Hepatocyte (in vitro differentiated cells): ENCODE measurements at regions not wholly inside any gene's neighbourhood (a gene's known extent, or its start where the extent isn't known, plus 50 kb on each side); places are given as distances from the start of the nearest gene placed in this dataset.
"Not testable (repeated sequence)": the region's sequence is repeated elsewhere in the genome, so short reads cannot be mapped to it uniquely, and the experiment has no call there.

Source experiments
- DNase-seq: peaks from one replicate; pipeline ENCODE4 v3.0.0-alpha.2; 2016; ENCODE audit warnings: low spot score
- H2AFZ ChIP-seq: fragments of 200-600 bp; sonication (generic); 2 replicates; pipeline ENCODE4 v1.6.0; 2016; ENCODE audit warnings: antibody characterized with exemption, mild to moderate bottlenecking
- H3K27ac ChIP-seq: fragments of 200-600 bp; sonication (generic); 2 replicates; pipeline ENCODE4 v1.5.1; 2016; ENCODE audit warnings: mild to moderate bottlenecking
- H3K27me3 ChIP-seq: fragments of 200-600 bp; sonication (generic); 2 replicates; pipeline ENCODE4 v1.6.1; 2016
- H3K36me3 ChIP-seq: fragments of 200-600 bp; sonication (generic); replicated peaks from 2 replicates; pipeline ENCODE4 v1.5.1; 2016; ENCODE audit warnings: low read depth; ENCODE audit not compliant: insufficient read depth
- H3K4me1 ChIP-seq: fragments of 200-600 bp; sonication (generic); 2 replicates; pipeline ENCODE4 v1.5.1; 2016; ENCODE audit warnings: mild to moderate bottlenecking, moderate library complexity; ENCODE audit not compliant: insufficient read depth
- H3K4me2 ChIP-seq: fragments of 200-600 bp; sonication (generic); 2 replicates; pipeline ENCODE4 v1.6.0; 2016
- H3K4me3 ChIP-seq: fragments of 200-600 bp; sonication (generic); 2 replicates; pipeline ENCODE4 v1.5.1; 2016; ENCODE audit warnings: mild to moderate bottlenecking
- H3K79me2 ChIP-seq: fragments of 200-600 bp; sonication (generic); 2 replicates; pipeline ENCODE4 v1.6.0; 2017; ENCODE audit warnings: mild to moderate bottlenecking
- H3K9me2 ChIP-seq: fragments of 200-600 bp; sonication (generic); replicated peaks from 2 replicates; pipeline ENCODE4 v1.6.0; 2017; ENCODE audit warnings: mild to moderate bottlenecking; ENCODE audit not compliant: insufficient read depth
- H3K9me3 ChIP-seq: fragments of 200-600 bp; sonication (generic); 2 replicates; pipeline ENCODE4 v1.5.1; 2016; ENCODE audit warnings: low read depth, mild to moderate bottlenecking
- H4K20me1 ChIP-seq: fragments of 200-600 bp; sonication (generic); 2 replicates; pipeline ENCODE4 v1.6.0; 2016; ENCODE audit warnings: mild to moderate bottlenecking; ENCODE audit not compliant: insufficient read depth, poor library complexity, severe bottlenecking
- EZH2 ChIP-seq: fragments of 200-600 bp; sonication (generic); IDR thresholded peaks from 2 replicates; pipeline ENCODE4 v1.6.1; 2016; ENCODE audit warnings: antibody characterized with exemption, mild to moderate bottlenecking, borderline replicate concordance
- EZH2phosphoT487 ChIP-seq: fragments of 200-600 bp; sonication (generic); IDR thresholded peaks from one replicate; pipeline ENCODE4 v1.6.1; 2018; ENCODE audit warnings: antibody characterized with exemption, mild to moderate bottlenecking, low read depth, moderate library complexity; ENCODE audit not compliant: unreplicated experiment, severe bottlenecking
- WGBS: methylation state at CpG from one replicate; pipeline ENCODE4 v1.1.6; 2016; ENCODE audit warnings: low lambda C conversion rate; ENCODE audit errors: missing lambda C conversion rate; 5-methylcytosine and 5-hydroxymethylcytosine counted together
- TF ChIP-seq, protein P1 (sequence below): fragments of 200-600 bp; sonication (generic); IDR thresholded peaks from 2 replicates; pipeline ENCODE4 v1.5.1; 2016; ENCODE audit warnings: antibody characterized with exemption, mild to moderate bottlenecking; ENCODE audit not compliant: poor library complexity

DNA sequence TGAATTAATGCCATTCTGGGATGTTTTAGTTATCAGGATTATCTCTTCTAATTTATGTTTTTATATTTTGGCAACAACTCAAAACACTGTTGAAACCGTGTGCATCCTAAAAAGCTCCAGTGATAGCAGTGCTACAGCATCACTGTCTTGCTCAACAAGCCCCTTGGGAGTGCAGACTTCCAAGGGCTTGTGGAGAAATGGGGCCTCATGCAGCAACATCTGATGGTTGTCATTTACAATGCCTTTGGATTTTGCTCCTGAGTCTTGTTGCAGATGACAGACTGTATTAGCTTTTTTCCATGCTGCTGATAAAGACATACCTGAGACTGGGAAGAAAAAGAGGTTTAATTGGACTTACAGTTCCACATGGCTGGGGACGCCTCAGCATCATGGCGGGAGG, 515.4 kb downstream of the NEBL start:
- 90% methylated on average over 3 of the region's 3 CpGs for WGBS
- Histone ChIP-seq H4K20me1 (no peaks in the 10 kb centered on the region), H3K9me2 (no peaks in the 10 kb centered on the region), H2AFZ (no peak overlapping the region), H3K27me3 (no peaks in the 10 kb centered on the region), H3K9me3 (no peaks in the 10 kb centered on the region), H3K4me2 (no peak overlapping the region), H3K4me1 (no peaks in the 10 kb centered on the region), H3K36me3 (no peaks in the 10 kb centered on the region), H3K27ac (no peak overlapping the region), H3K79me2 (no peaks in the 10 kb centered on the region), H3K4me3 (no peak overlapping the region)
- TF ChIP-seq EZH2: no peak
- TF ChIP-seq, protein P1, sequence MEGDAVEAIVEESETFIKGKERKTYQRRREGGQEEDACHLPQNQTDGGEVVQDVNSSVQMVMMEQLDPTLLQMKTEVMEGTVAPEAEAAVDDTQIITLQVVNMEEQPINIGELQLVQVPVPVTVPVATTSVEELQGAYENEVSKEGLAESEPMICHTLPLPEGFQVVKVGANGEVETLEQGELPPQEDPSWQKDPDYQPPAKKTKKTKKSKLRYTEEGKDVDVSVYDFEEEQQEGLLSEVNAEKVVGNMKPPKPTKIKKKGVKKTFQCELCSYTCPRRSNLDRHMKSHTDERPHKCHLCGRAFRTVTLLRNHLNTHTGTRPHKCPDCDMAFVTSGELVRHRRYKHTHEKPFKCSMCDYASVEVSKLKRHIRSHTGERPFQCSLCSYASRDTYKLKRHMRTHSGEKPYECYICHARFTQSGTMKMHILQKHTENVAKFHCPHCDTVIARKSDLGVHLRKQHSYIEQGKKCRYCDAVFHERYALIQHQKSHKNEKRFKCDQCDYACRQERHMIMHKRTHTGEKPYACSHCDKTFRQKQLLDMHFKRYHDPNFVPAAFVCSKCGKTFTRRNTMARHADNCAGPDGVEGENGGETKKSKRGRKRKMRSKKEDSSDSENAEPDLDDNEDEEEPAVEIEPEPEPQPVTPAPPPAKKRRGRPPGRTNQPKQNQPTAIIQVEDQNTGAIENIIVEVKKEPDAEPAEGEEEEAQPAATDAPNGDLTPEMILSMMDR: no peak
- no peak for TF ChIP-seq EZH2phosphoT487
- no peak for DNase-seq

DNA sequence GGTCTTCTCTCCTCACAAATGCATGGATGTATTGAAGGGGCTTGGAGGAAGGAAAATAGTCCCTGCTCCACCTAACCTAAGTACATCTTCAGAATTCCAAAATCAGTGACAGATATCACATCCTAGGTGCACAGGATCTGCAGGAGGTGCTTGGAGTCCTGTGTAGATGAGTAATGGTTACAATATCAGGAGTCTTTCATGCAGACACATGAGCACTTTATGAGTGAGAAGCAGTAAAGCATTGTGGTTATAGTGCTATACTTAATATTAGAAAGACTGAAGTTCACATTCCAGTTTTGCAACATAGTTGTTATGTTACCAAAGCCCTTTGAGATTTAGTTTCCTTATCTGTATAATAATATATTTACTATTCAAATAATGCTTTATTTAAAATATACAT, 516.7 kb downstream of the NEBL start:
- no peak overlapping the region for H3K27ac ChIP-seq
- no peaks in the 10 kb centered on the region for H3K4me1 ChIP-seq
- H3K36me3 ChIP-seq: no peaks in the 10 kb centered on the region
- no peaks in the 10 kb centered on the region for H3K79me2 ChIP-seq
- H3K27me3 ChIP-seq: no peaks in the 10 kb centered on the region
- no peak overlapping the region for H3K4me2 ChIP-seq
- no peaks in the 10 kb centered on the region for H4K20me1 ChIP-seq
- no peaks in the 10 kb centered on the region for H3K9me3 ChIP-seq
- TF ChIP-seq, protein P1: no peak
- no peak for TF ChIP-seq EZH2
- TF ChIP-seq EZH2phosphoT487: no peak
- no peaks in the 10 kb centered on the region for H3K9me2 ChIP-seq
- no peak overlapping the region for H2AFZ ChIP-seq
- peak; percentile 10 for DNase-seq
- H3K4me3 ChIP-seq: no peak overlapping the region

DNA sequence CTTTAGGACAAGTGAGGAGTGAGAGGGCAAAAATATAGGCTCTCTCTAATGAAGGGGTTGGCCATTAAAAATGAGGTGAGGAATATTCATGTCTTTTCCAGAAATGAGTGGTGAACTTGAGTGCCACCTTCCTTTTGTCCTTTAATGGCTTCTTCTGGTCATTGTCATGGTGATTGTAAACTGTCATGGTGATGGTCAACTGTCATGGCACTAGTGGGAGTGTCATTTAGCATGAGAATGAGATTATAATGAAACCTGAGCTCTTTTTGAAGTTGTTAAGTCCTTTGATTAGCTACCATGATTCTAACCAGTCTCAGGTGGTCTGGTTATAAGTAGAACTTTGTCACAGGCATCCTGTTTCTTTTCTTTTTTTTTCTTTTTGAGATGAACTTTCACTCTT, 524.4 kb downstream of the NEBL start:
- Histone ChIP-seq H3K79me2 (no peaks in the 10 kb centered on the region), H3K27ac (no peak overlapping the region), H3K9me2 (no peaks in the 10 kb centered on the region), H3K36me3 (no peaks in the 10 kb centered on the region), H3K4me2 (no peak overlapping the region), H2AFZ (no peak overlapping the region), H3K27me3 (no peaks in the 10 kb centered on the region), H3K9me3 (no peaks in the 10 kb centered on the region), H3K4me3 (no peak overlapping the region), H3K4me1 (no peaks in the 10 kb centered on the region), H4K20me1 (no peaks in the 10 kb centered on the region)
- no peak for DNase-seq
- TF ChIP-seq, protein P1: no peak
- TF ChIP-seq EZH2phosphoT487 (no peak), EZH2 (no peak)

DNA sequence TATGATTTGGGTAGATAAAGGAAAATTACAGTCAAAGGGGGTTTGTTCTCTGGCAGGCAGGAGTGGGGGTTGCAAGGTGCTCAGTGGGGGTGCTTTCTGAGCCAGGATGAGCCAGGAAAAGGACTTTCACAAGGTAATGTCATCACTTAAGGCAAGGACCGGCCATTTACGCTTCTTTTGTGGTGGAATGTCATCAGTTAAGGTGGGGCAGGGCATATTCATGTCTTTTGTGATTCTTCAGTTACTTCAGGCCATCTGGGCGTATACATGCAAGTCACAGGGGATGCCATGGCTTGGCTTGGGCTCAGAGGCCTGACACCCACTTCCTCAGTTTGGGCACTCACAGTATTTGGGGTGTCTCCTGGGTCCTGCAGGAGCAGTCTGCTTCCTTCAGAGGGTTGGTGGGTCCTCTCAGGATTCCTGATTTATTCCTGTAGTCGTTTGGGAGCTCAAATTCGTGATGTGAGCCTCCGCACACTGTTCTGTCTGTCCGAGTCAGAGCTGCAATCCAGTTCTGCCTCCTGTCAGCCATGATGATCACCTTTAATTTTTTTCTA, 526.1 kb downstream of the NEBL start:
- H3K27me3 ChIP-seq, H3K27ac ChIP-seq, H3K79me2 ChIP-seq, H3K9me3 ChIP-seq, H3K4me1 ChIP-seq, H3K4me2 ChIP-seq, H3K4me3 ChIP-seq, H2AFZ ChIP-seq, H4K20me1 ChIP-seq, DNase-seq, H3K36me3 ChIP-seq, H3K9me2 ChIP-seq: not testable (repeated sequence)
- WGBS: 77% methylated on average over 7 of the region's 7 CpGs
